ENCODE measurements at regions not wholly inside any gene's neighbourhood (a gene's known extent, or its start where the extent isn't known, plus 50 kb on each side); places are given as distances from the start of the nearest gene placed in this dataset.

GRCh38 chr5:171713152-171713551, 72.5 kb upstream of the SMIM23 start:
- no peak for DNase-seq (ENCODE audit: low read depth)
- no peak for TF ChIP-seq CTCF (IDR thresholded peaks at IDR 0.05; ENCODE audit: low read depth, low read length, missing control alignments)
- H3K4me3 ChIP-seq (ENCODE audit: low read depth, low read length), result no peak overlapping the region
- in situ Hi-C loops (cut with HindIII; ENCODE audit: low sequenced_read_pairs), result no loop called here

- TF ChIP-seq CTCF (IDR thresholded peaks at IDR 0.05; ENCODE audit: low read depth, low read length, missing control alignments), result no peak
- in situ Hi-C loops (cut with HindIII; ENCODE audit: low sequenced_read_pairs), result no loop called here
- no peak overlapping the region for H3K4me3 ChIP-seq (ENCODE audit: low read depth, low read length)
- no peak for DNase-seq (ENCODE audit: low read depth)
Measured at GRCh38 chr5:171714261-171714660, 71.4 kb upstream of the SMIM23 start.

GRCh38 chr5:171714851-171715250, 70.8 kb upstream of the SMIM23 start:
- TF ChIP-seq CTCF (IDR thresholded peaks at IDR 0.05; ENCODE audit: low read depth, low read length, missing control alignments), result no peak
- in situ Hi-C loops (cut with HindIII; ENCODE audit: low sequenced_read_pairs), result no loop called here
- DNase-seq (ENCODE audit: low read depth), result no peak
- no peak overlapping the region for H3K4me3 ChIP-seq (ENCODE audit: low read depth, low read length)

GRCh38 chr5:171715551-171715950, 70.1 kb upstream of the SMIM23 start:
- DNase-seq (ENCODE audit: low read depth), result no peak
- no peak overlapping the region for H3K4me3 ChIP-seq (ENCODE audit: low read depth, low read length)
- in situ Hi-C loops (cut with HindIII; ENCODE audit: low sequenced_read_pairs), result no loop called here
- no peak for TF ChIP-seq CTCF (IDR thresholded peaks at IDR 0.05; ENCODE audit: low read depth, low read length, missing control alignments)

- no peak for TF ChIP-seq CTCF (IDR thresholded peaks at IDR 0.05; ENCODE audit: low read depth, low read length, missing control alignments)
- DNase-seq (ENCODE audit: low read depth), result no peak
- H3K4me3 ChIP-seq (ENCODE audit: low read depth, low read length), result no peak overlapping the region
- in situ Hi-C loops (cut with HindIII; ENCODE audit: low sequenced_read_pairs), result loop anchor here (5.0 kb wide), 2 partner anchors 37 to 72 kb away; no protein-coding TSS in a partner anchor
Measured at GRCh38 chr5:171720086-171720485, 65.5 kb upstream of the SMIM23 start.

- no peak overlapping the region for H3K4me3 ChIP-seq (ENCODE audit: low read depth, low read length)
- in situ Hi-C loops (cut with HindIII; ENCODE audit: low sequenced_read_pairs), result loop anchor here (5.0 kb wide), 2 partner anchors 36 to 71 kb away; no protein-coding TSS in a partner anchor
- TF ChIP-seq CTCF (IDR thresholded peaks at IDR 0.05; ENCODE audit: low read depth, low read length, missing control alignments), result no peak
- DNase-seq (ENCODE audit: low read depth), result no peak
Measured at GRCh38 chr5:171721464-171721863, 64.2 kb upstream of the SMIM23 start.
